SH-SY5Y (cell line): ENCODE measurements at regions not wholly inside any gene's neighbourhood (a gene's known extent, or its start where the extent isn't known, plus 50 kb on each side); places are given as distances from the start of the nearest gene placed in this dataset.

Experiments used
- GATA2 ChIP-seq: IDR thresholded peaks from 2 replicates; pipeline ENCODE4 v1.6.1; 2011; ENCODE audit warnings: mild to moderate bottlenecking, low read depth, low read length
- GATA3 ChIP-seq: IDR thresholded peaks from 2 replicates; pipeline ENCODE4 v1.6.1; 2011; ENCODE audit warnings: low read depth, mild to moderate bottlenecking, low read length, moderate library complexity

- no peak for TF ChIP-seq GATA3
- TF ChIP-seq GATA2: no peak
Measured at GRCh38 chr4:156173486-156173885, 219.8 kb upstream of the CTSO start.
